GM12878 (cell line): ENCODE measurements at regions not wholly inside any gene's neighbourhood (a gene's known extent, or its start where the extent isn't known, plus 50 kb on each side); places are given as distances from the start of the nearest gene placed in this dataset.

Source experiments
- CHD2 ChIP-seq: IDR thresholded peaks from 2 replicates; pipeline ENCODE4 v1.6.1; 2011; ENCODE audit warnings: low read depth, low read length, improper control_type of control experiment, borderline replicate concordance
- CREB1 ChIP-seq: IDR thresholded peaks from 2 replicates; pipeline ENCODE4 v1.6.1; 2012; ENCODE audit warnings: low read depth, mild to moderate bottlenecking, inconsistent platforms
- CTCF ChIP-seq, 3 experiments: IDR thresholded peaks in 2 of 3; conservative IDR thresholded peaks in 1 of 3; 2 replicates each; pipeline ENCODE4 v1.5.1; 2011; ENCODE audit warnings: low read depth in 3 of 3, low read length in 3 of 3, mild to moderate bottlenecking in 3 of 3, control low read depth in 2 of 3, moderate library complexity in 2 of 3, inconsistent platforms in 1 of 3, mixed read lengths in 1 of 3; ENCODE audit not compliant: control insufficient read depth in 2 of 3, insufficient read depth in 1 of 3; ENCODE audit errors: extremely low read depth in 1 of 3
- E2F4 ChIP-seq: IDR thresholded peaks from 2 replicates; pipeline ENCODE4 v1.6.1; 2012; ENCODE audit warnings: low read depth, low read length, improper control_type of control experiment
- NR2C1 ChIP-seq: fragments of 450-650 bp; IDR thresholded peaks from 2 replicates; pipeline ENCODE4 v1.6.1; 2017; ENCODE audit warnings: antibody characterized with exemption, mild to moderate bottlenecking, moderate library complexity
- POLR2A ChIP-seq: IDR thresholded peaks from 2 replicates; pipeline ENCODE4 v1.6.1; 2011; ENCODE audit warnings: low read depth, mild to moderate bottlenecking, low read length
- REST ChIP-seq: IDR thresholded peaks from 2 replicates; pipeline ENCODE4 v1.6.1; 2012; ENCODE audit warnings: mild to moderate bottlenecking, low read depth, low read length
- SP1 ChIP-seq: IDR thresholded peaks from one replicate; pipeline ENCODE4 v1.6.1; 2011; ENCODE audit warnings: low read depth, low read length
- STAT3 ChIP-seq: IDR thresholded peaks from 2 replicates; pipeline ENCODE4 v1.6.1; 2011; ENCODE audit warnings: low read depth, low read length, improper control_type of control experiment
- TCF12 ChIP-seq: IDR thresholded peaks from 2 replicates; pipeline ENCODE4 v1.6.1; 2011; ENCODE audit warnings: low read depth, mild to moderate bottlenecking, low read length
- ZNF687 ChIP-seq: fragments of 450-650 bp; IDR thresholded peaks from 2 replicates; pipeline ENCODE4 v1.6.1; 2017; ENCODE audit warnings: mild to moderate bottlenecking, moderate library complexity

GRCh38 chr5:2281446-2281845, 398.7 kb upstream of the IRX4 start:
- no peak for TF ChIP-seq CTCF (IDR thresholded peaks at IDR 0.05 in 2 of 3, conservative IDR thresholded peaks at IDR 0.05 in 1 of 3; ENCODE audit: control insufficient read depth in 2 of 3, extremely low read depth in 1 of 3, insufficient read depth in 1 of 3, low read depth in 3 of 3, low read length in 3 of 3)
- TF ChIP-seq ZNF687: no peak
- no peak for TF ChIP-seq POLR2A
- no peak for TF ChIP-seq SP1
- TF ChIP-seq TCF12: no peak
- no peak for TF ChIP-seq CHD2
- no peak for TF ChIP-seq E2F4
- no peak for TF ChIP-seq STAT3
- TF ChIP-seq NR2C1: no peak
- no peak for TF ChIP-seq REST
- no peak for TF ChIP-seq CREB1
